ENCODE measurements at regions not wholly inside any gene's neighbourhood (a gene's known extent, or its start where the extent isn't known, plus 50 kb on each side); places are given as distances from the start of the nearest gene placed in this dataset.

DNA sequence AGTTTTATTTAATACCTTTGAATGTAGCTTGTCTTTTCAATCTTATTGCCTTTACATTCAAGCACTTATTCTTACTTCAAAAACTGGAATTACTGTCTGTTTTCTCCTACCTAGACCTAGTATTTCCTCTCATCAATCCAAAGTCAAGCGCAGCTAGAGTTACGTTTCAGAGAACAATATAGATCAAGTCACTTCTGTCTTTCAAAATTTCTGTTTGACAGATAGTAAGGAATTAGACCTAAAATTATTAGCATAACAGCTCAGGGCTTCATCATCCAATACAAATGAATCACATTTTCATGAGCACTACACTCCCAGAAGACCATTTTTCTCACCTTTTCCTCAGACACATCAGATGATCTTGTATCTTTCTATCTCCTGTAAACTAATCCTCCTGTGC lies 170.6 kb downstream of the CCDC59 start:
- TF ChIP-seq POLR2A (IDR thresholded peaks at IDR 0.05) (no peak), CTCF (IDR thresholded peaks at IDR 0.05) (no peak)
